ENCODE measurements at regions not wholly inside any gene's neighbourhood (a gene's known extent, or its start where the extent isn't known, plus 50 kb on each side); places are given as distances from the start of the nearest gene placed in this dataset.
"Not testable (repeated sequence)": the region's sequence is repeated elsewhere in the genome, so short reads cannot be mapped to it uniquely, and the experiment has no call there.

- DNase-seq (ENCODE audit: low spot score): peak; percentile 61
These were observed 57.1 kb downstream of the ADCYAP1 start for GRCh38 chr18:961644-962355.

GRCh38 chr18:963276-963675, 58.6 kb downstream of the ADCYAP1 start:
- DNase-seq (ENCODE audit: low spot score): no peak

- DNase-seq (ENCODE audit: low spot score): no peak
These were observed 61.5 kb downstream of the ADCYAP1 start for GRCh38 chr18:965921-966758.

- DNase-seq (ENCODE audit: low spot score): no peak
These were observed 62.3 kb downstream of the ADCYAP1 start for GRCh38 chr18:966759-967576.

- DNase-seq (ENCODE audit: low spot score): not testable (repeated sequence)
These were observed 64.2 kb downstream of the ADCYAP1 start for GRCh38 chr18:968910-969309.

- DNase-seq (ENCODE audit: low spot score): not testable (repeated sequence)
These were observed 64.6 kb downstream of the ADCYAP1 start for GRCh38 chr18:969311-969710.

GRCh38 chr18:974606-975005, 69.9 kb downstream of the ADCYAP1 start:
- not testable (repeated sequence) for DNase-seq (ENCODE audit: low spot score)

- DNase-seq (ENCODE audit: low spot score): not testable (repeated sequence)
These were observed 71.9 kb downstream of the ADCYAP1 start for GRCh38 chr18:976393-977128.

GRCh38 chr18:977327-977726, 72.7 kb downstream of the ADCYAP1 start:
- not testable (repeated sequence) for DNase-seq (ENCODE audit: low spot score)

GRCh38 chr18:977732-978131, 73.1 kb downstream of the ADCYAP1 start:
- not testable (repeated sequence) for DNase-seq (ENCODE audit: low spot score)

GRCh38 chr18:980586-980985, 75.9 kb downstream of the ADCYAP1 start:
- no peak for DNase-seq (ENCODE audit: low spot score)

- no peak for DNase-seq (ENCODE audit: low spot score)
These were observed 79.3 kb downstream of the ADCYAP1 start for GRCh38 chr18:984004-984403.

- DNase-seq (ENCODE audit: low spot score): peak; percentile 38
These were observed 80.6 kb downstream of the ADCYAP1 start for GRCh38 chr18:985212-985661.

- peak; percentile 40 for DNase-seq (ENCODE audit: low spot score)
These were observed 81.4 kb downstream of the ADCYAP1 start for GRCh38 chr18:986051-986450.

GRCh38 chr18:986552-986951, 81.9 kb downstream of the ADCYAP1 start:
- no peak for DNase-seq (ENCODE audit: low spot score)

GRCh38 chr18:987325-988186, 82.9 kb downstream of the ADCYAP1 start:
- DNase-seq (ENCODE audit: low spot score): no peak

- DNase-seq (ENCODE audit: low spot score): peak; percentile 17
These were observed 84.8 kb downstream of the ADCYAP1 start for GRCh38 chr18:989425-989824.

GRCh38 chr18:990197-990596, 85.5 kb downstream of the ADCYAP1 start:
- no peak for DNase-seq (ENCODE audit: low spot score)

- no peak for DNase-seq (ENCODE audit: low spot score)
These were observed 86.8 kb downstream of the ADCYAP1 start for GRCh38 chr18:991441-991840.

GRCh38 chr18:993560-993959, 88.9 kb downstream of the ADCYAP1 start:
- DNase-seq (ENCODE audit: low spot score): no peak

GRCh38 chr18:995629-996028, 91.0 kb downstream of the ADCYAP1 start:
- DNase-seq (ENCODE audit: low spot score): no peak

Data from D341Med (cell line).